RPMI7951 (cell line): ENCODE measurements at regions not wholly inside any gene's neighbourhood (a gene's known extent, or its start where the extent isn't known, plus 50 kb on each side); places are given as distances from the start of the nearest gene placed in this dataset.

ENCODE experiments used
- DNase-seq: peaks from one replicate; pipeline ENCODE4 v3.0.0-alpha.2; 2012; ENCODE audit warnings: low read depth

GRCh38 chr9:23431459-23431858 is 394.6 kb downstream of the ELAVL2 start:
- DNase-seq, result no peak

GRCh38 chr9:23434654-23435053 is 391.4 kb downstream of the ELAVL2 start:
- DNase-seq, result no peak

- no peak for DNase-seq
These were observed 387.6 kb downstream of the ELAVL2 start for GRCh38 chr9:23438299-23438907.

GRCh38 chr9:23441275-23441674 is 384.8 kb downstream of the ELAVL2 start:
- DNase-seq, result no peak

GRCh38 chr9:23444658-23445057 is 381.4 kb downstream of the ELAVL2 start:
- DNase-seq, result no peak

GRCh38 chr9:23447166-23447565 is 378.9 kb downstream of the ELAVL2 start:
- no peak for DNase-seq

- no peak for DNase-seq
These were observed 378.1 kb downstream of the ELAVL2 start for GRCh38 chr9:23447944-23448343.

GRCh38 chr9:23451802-23452418 is 374.1 kb downstream of the ELAVL2 start:
- no peak for DNase-seq

GRCh38 chr9:23464275-23464674 is 361.8 kb downstream of the ELAVL2 start:
- DNase-seq, result no peak

GRCh38 chr9:23467276-23467675 is 358.8 kb downstream of the ELAVL2 start:
- DNase-seq, result no peak

- no peak for DNase-seq
These were observed 348.1 kb downstream of the ELAVL2 start for GRCh38 chr9:23477908-23478307.

- DNase-seq, result no peak
These were observed 342.5 kb downstream of the ELAVL2 start for GRCh38 chr9:23483566-23483965.

GRCh38 chr9:23492126-23493002 is 333.7 kb downstream of the ELAVL2 start:
- DNase-seq, result peak; percentile 29

- DNase-seq, result no peak
These were observed 332.8 kb downstream of the ELAVL2 start for GRCh38 chr9:23493219-23493618.

- DNase-seq, result no peak
These were observed 329.4 kb downstream of the ELAVL2 start for GRCh38 chr9:23496489-23497136.

GRCh38 chr9:23497137-23497504 is 328.9 kb downstream of the ELAVL2 start:
- no peak for DNase-seq

- no peak for DNase-seq
These were observed 324.0 kb downstream of the ELAVL2 start for GRCh38 chr9:23502004-23502403.

GRCh38 chr9:23522952-23523351 is 303.1 kb downstream of the ELAVL2 start:
- DNase-seq, result no peak

- DNase-seq, result no peak
These were observed 301.4 kb downstream of the ELAVL2 start for GRCh38 chr9:23524607-23525155.

- no peak for DNase-seq
These were observed 299.2 kb downstream of the ELAVL2 start for GRCh38 chr9:23526806-23527205.

GRCh38 chr9:23532282-23532681 is 293.8 kb downstream of the ELAVL2 start:
- no peak for DNase-seq
